Neural cell (in vitro differentiated cells): ENCODE measurements at regions not wholly inside any gene's neighbourhood (a gene's known extent, or its start where the extent isn't known, plus 50 kb on each side); places are given as distances from the start of the nearest gene placed in this dataset.

Experiments
- H2AFZ ChIP-seq: fragments of 200-600, 300-800 bp; sonication (generic), shearing (Covaris generic); 2 replicates; pipeline ENCODE4 v1.6.0; 2014; ENCODE audit warnings: low read depth, mild to moderate bottlenecking, antibody characterized with exemption, low read length, moderate library complexity
- H3F3A ChIP-seq: fragments of 200-600 bp; shearing (Covaris generic); 2 replicates; pipeline ENCODE4 v1.6.1; 2016; ENCODE audit warnings: mild to moderate bottlenecking, moderate library complexity, mixed read lengths, antibody characterized with exemption, low read length; ENCODE audit not compliant: insufficient read depth, poor library complexity, severe bottlenecking
- H3K27ac ChIP-seq: fragments of 200-600, 300-800 bp; sonication (generic), shearing (Covaris generic); 2 replicates; pipeline ENCODE4 v1.5.1; 2014; ENCODE audit warnings: mild to moderate bottlenecking, low read length, moderate library complexity
- H3K27me3 ChIP-seq: fragments of 300-800, 200-600 bp; sonication (generic), shearing (Covaris generic); 2 replicates; pipeline ENCODE4 v1.6.0; 2014; ENCODE audit warnings: mild to moderate bottlenecking, low read depth, low read length, moderate library complexity; ENCODE audit not compliant: insufficient read depth
- H3K36me3 ChIP-seq: fragments of 300-800, 200-600 bp; sonication (generic), shearing (Covaris generic); 2 replicates; pipeline ENCODE4 v1.5.1; 2014; ENCODE audit warnings: mild to moderate bottlenecking, antibody characterized with exemption, low read length, moderate library complexity; ENCODE audit not compliant: insufficient read depth
- H3K4me2 ChIP-seq: fragments of 300-800, 200-600 bp; sonication (generic), shearing (Covaris generic); 2 replicates; pipeline ENCODE4 v1.6.0; 2014; ENCODE audit warnings: mild to moderate bottlenecking, low read length
- H3K4me3 ChIP-seq: fragments of 300-800, 200-600 bp; sonication (generic), shearing (Covaris generic); 2 replicates; pipeline ENCODE4 v1.5.1; 2014; ENCODE audit warnings: mild to moderate bottlenecking, low read length, moderate library complexity
- H3K79me2 ChIP-seq: fragments of 200-600 bp; shearing (Covaris generic); replicated peaks from 2 replicates; pipeline ENCODE4 v1.6.0; 2014; ENCODE audit warnings: mild to moderate bottlenecking, low read length, moderate library complexity; ENCODE audit not compliant: insufficient read depth
- H3K9ac ChIP-seq: fragments of 300-800, 200-600 bp; sonication (generic), shearing (Covaris generic); 2 replicates; pipeline ENCODE4 v1.6.1; 2016; ENCODE audit warnings: mild to moderate bottlenecking, low read length, mixed read lengths
- H3K9me2 ChIP-seq: fragments of 200-600 bp; shearing (Covaris generic); 2 replicates; pipeline ENCODE4 v1.6.1; 2016; ENCODE audit warnings: mild to moderate bottlenecking, low read length, mixed read lengths; ENCODE audit not compliant: insufficient read depth
- H3K9me3 ChIP-seq: fragments of 200-600, 300-800 bp; sonication (generic), shearing (Covaris generic); 2 replicates; pipeline ENCODE4 v1.6.1; 2016; ENCODE audit warnings: mild to moderate bottlenecking, mixed run types, low read length, moderate library complexity, mixed read lengths
- H4K20me1 ChIP-seq: fragments of 200-600 bp; shearing (Covaris generic); 2 replicates; pipeline ENCODE4 v1.6.1; 2016; ENCODE audit warnings: mild to moderate bottlenecking, mixed run types; ENCODE audit not compliant: insufficient read depth
- CTCF ChIP-seq: fragments of 450-650 bp; IDR thresholded peaks from 2 replicates; pipeline ENCODE4 v1.5.1; 2014; ENCODE audit warnings: antibody characterized with exemption, mild to moderate bottlenecking, moderate library complexity; ENCODE audit not compliant: poor library complexity, severe bottlenecking
- EP300 ChIP-seq: fragments of 450-650 bp; conservative IDR thresholded peaks from 2 replicates; pipeline ENCODE4 v1.6.1; 2014; ENCODE audit warnings: antibody characterized with exemption, mild to moderate bottlenecking, moderate library complexity; ENCODE audit not compliant: poor library complexity, severe bottlenecking
- EZH2 ChIP-seq: fragments of 200-600, 300-800 bp; shearing (Covaris generic), sonication (generic); IDR thresholded peaks from 2 replicates; pipeline ENCODE4 v1.6.1; 2014; ENCODE audit warnings: antibody characterized with exemption, low read length, borderline replicate concordance, mild to moderate bottlenecking; ENCODE audit not compliant: insufficient read depth, poor library complexity, severe bottlenecking
- MXI1 ChIP-seq: fragments of 450-650 bp; conservative IDR thresholded peaks from 2 replicates; pipeline ENCODE4 v1.6.1; 2014; ENCODE audit warnings: antibody characterized with exemption, mild to moderate bottlenecking; ENCODE audit not compliant: poor library complexity, severe bottlenecking
- POLR2AphosphoS5 ChIP-seq: IDR thresholded peaks from 2 replicates; pipeline ENCODE4 v1.6.1; 2012
- RAD21 ChIP-seq: fragments of 450-650 bp; conservative IDR thresholded peaks from 2 replicates; pipeline ENCODE4 v1.6.1; 2014; ENCODE audit warnings: antibody characterized with exemption, mild to moderate bottlenecking, moderate library complexity
- REST ChIP-seq: IDR thresholded peaks from 2 replicates; pipeline ENCODE4 v1.6.1; 2012; ENCODE audit warnings: borderline replicate concordance
- SMC3 ChIP-seq: fragments of 450-650 bp; conservative IDR thresholded peaks from 2 replicates; pipeline ENCODE4 v1.6.1; 2014; ENCODE audit warnings: antibody characterized with exemption, mild to moderate bottlenecking, moderate library complexity; ENCODE audit not compliant: poor library complexity
- TAF1 ChIP-seq: IDR thresholded peaks from 2 replicates; pipeline ENCODE4 v1.6.1; 2012; ENCODE audit warnings: low read depth

GRCh38 chr6:168863467-168863866, 390.2 kb downstream of the THBS2 start:
- Histone ChIP-seq H3K36me3 (no peaks in the 10 kb centered on the region), H2AFZ (no peak overlapping the region), H3K27ac (no peak overlapping the region)

GRCh38 chr6:168862346-168862980, 391.2 kb downstream of the THBS2 start:
- H3K4me2 ChIP-seq: no peak overlapping the region
- no peaks in the 10 kb centered on the region for H3K9me3 ChIP-seq
- no peak overlapping the region for H3K9ac ChIP-seq
- H2AFZ ChIP-seq: no peak overlapping the region
- H3K27ac ChIP-seq: no peak overlapping the region
- no peaks in the 10 kb centered on the region for H4K20me1 ChIP-seq
- H3K79me2 ChIP-seq: no peaks in the 10 kb centered on the region
- TF ChIP-seq MXI1 (no peak), RAD21 (no peak), REST (no peak), SMC3 (no peak), CTCF (no peak), TAF1 (no peak), EP300 (no peak), POLR2AphosphoS5 (no peak), EZH2 (no peak)
- no peak overlapping the region for H3K4me3 ChIP-seq
- no peaks in the 10 kb centered on the region for H3F3A ChIP-seq
- H3K36me3 ChIP-seq: no peaks in the 10 kb centered on the region
- no peaks in the 10 kb centered on the region for H3K9me2 ChIP-seq
- H3K27me3 ChIP-seq: no peaks in the 10 kb centered on the region

More at GRCh38 chr6:168863467-168863866, 390.2 kb downstream of the THBS2 start:
- Histone ChIP-seq H3K9ac (no peak overlapping the region), H3F3A (no peaks in the 10 kb centered on the region), H3K4me3 (no peak overlapping the region), H4K20me1 (no peaks in the 10 kb centered on the region), H3K79me2 (no peaks in the 10 kb centered on the region), H3K9me2 (no peaks in the 10 kb centered on the region), H3K4me2 (no peak overlapping the region), H3K9me3 (no peaks in the 10 kb centered on the region), H3K27me3 (no peaks in the 10 kb centered on the region)
- no peak for TF ChIP-seq MXI1
- TF ChIP-seq EP300: no peak
- TF ChIP-seq EZH2: no peak
- no peak for TF ChIP-seq POLR2AphosphoS5
